OCI-LY7 (cell line): ENCODE measurements at regions not wholly inside any gene's neighbourhood (a gene's known extent, or its start where the extent isn't known, plus 50 kb on each side); places are given as distances from the start of the nearest gene placed in this dataset.

ENCODE experiments used
- BruUV-seq: library from RNA; stranded (reverse); fragments of 400-500 nt; replicated peaks from 2 replicates; lab custom pipeline; 2021; lab: Mats Ljungman, UMichigan
- CTCF ChIA-PET: fragments of 300-600 bp; sonication (Branson Sonifier 250); formaldehyde crosslinking; loops from one replicate; lab custom pipeline; 2022; ENCODE audit warnings: antibody characterized with exemption; ENCODE audit not compliant: unreplicated experiment; lab: Charles Lee
- POLR2A ChIA-PET: fragments of 300-600 bp; sonication (Branson Sonifier 250); formaldehyde crosslinking; loops from one replicate; lab custom pipeline; 2022; ENCODE audit warnings: antibody characterized with exemption; lab: Charles Lee
- DNase-seq: peaks from one replicate; pipeline ENCODE4 v3.0.0-alpha.2; 2015; ENCODE audit warnings: low spot score
- H2AFZ ChIP-seq: fragments of 200-600 bp; sonication (generic), shearing (Covaris generic); 2 replicates; pipeline ENCODE4 v1.6.1; 2014; ENCODE audit warnings: mild to moderate bottlenecking, antibody characterized with exemption, low read length, moderate library complexity
- H3K27ac ChIP-seq: fragments of 200-600 bp; sonication (generic); 2 replicates; pipeline ENCODE4 v1.5.1; 2014; ENCODE audit warnings: mixed run types, low read depth, mild to moderate bottlenecking, moderate library complexity, low read length, inconsistent platforms; ENCODE audit not compliant: poor library complexity, severe bottlenecking
- H3K36me3 ChIP-seq: fragments of 200-600 bp; sonication (generic); 2 replicates; pipeline ENCODE4 v1.6.1; 2014; ENCODE audit warnings: mild to moderate bottlenecking, antibody characterized with exemption, low read length, moderate library complexity, mixed read lengths; ENCODE audit not compliant: insufficient read depth
- H3K4me1 ChIP-seq: fragments of 200-600 bp; sonication (generic); 2 replicates; pipeline ENCODE4 v1.5.1; 2014; ENCODE audit warnings: mild to moderate bottlenecking, low read length; ENCODE audit not compliant: insufficient read depth, poor library complexity, severe bottlenecking
- H3K4me2 ChIP-seq: fragments of 200-600 bp; sonication (generic); 2 replicates; pipeline ENCODE4 v1.6.1; 2014; ENCODE audit warnings: mild to moderate bottlenecking, low read length
- H3K4me3 ChIP-seq: fragments of 200-600 bp; sonication (generic); 2 replicates; pipeline ENCODE4 v1.5.1; 2014; ENCODE audit warnings: mild to moderate bottlenecking, low read depth, low read length; ENCODE audit not compliant: poor library complexity, severe bottlenecking
- H3K79me2 ChIP-seq: fragments of 200-600 bp; sonication (generic); 2 replicates; pipeline ENCODE4 v1.6.1; 2016; ENCODE audit warnings: low read depth, mild to moderate bottlenecking, low read length, moderate library complexity, mixed read lengths; ENCODE audit not compliant: insufficient read depth
- H3K9me2 ChIP-seq: fragments of 200-600 bp; sonication (generic); 2 replicates; pipeline ENCODE4 v1.6.1; 2016; ENCODE audit warnings: mild to moderate bottlenecking, low read length, mixed read lengths; ENCODE audit not compliant: insufficient read depth
- H3K9me3 ChIP-seq: fragments of 200-600 bp; sonication (generic); 2 replicates; pipeline ENCODE4 v1.6.1; 2014; ENCODE audit warnings: mild to moderate bottlenecking, mixed run types, low read length, mixed read lengths
- H4K20me1 ChIP-seq: fragments of 200-600 bp; sonication (generic); 2 replicates; pipeline ENCODE4 v1.6.1; 2014; ENCODE audit warnings: mild to moderate bottlenecking, antibody characterized with exemption, low read length, moderate library complexity, mixed read lengths; ENCODE audit not compliant: insufficient read depth
- CTCF ChIP-seq: fragments of 200-600 bp; sonication (generic); conservative IDR thresholded peaks from 2 replicates; pipeline ENCODE4 v1.5.1; 2014; ENCODE audit warnings: mild to moderate bottlenecking, antibody characterized with exemption, low read length, moderate library complexity, mixed read lengths
- EZH2phosphoT487 ChIP-seq: fragments of 200-600 bp; sonication (generic); IDR thresholded peaks from 2 replicates; pipeline ENCODE4 v1.6.1; 2018; ENCODE audit warnings: low read depth, borderline replicate concordance, mild to moderate bottlenecking, mixed run types, antibody characterized with exemption, low read length, moderate library complexity, mixed read lengths
- intact Hi-C: fragments of 100-400 bp; cut with micrococcal nuclease; formaldehyde crosslinking; loops from one replicate; pipeline ENCODE4 v1.10.0; 2022; ENCODE audit not compliant: unreplicated experiment

DNA sequence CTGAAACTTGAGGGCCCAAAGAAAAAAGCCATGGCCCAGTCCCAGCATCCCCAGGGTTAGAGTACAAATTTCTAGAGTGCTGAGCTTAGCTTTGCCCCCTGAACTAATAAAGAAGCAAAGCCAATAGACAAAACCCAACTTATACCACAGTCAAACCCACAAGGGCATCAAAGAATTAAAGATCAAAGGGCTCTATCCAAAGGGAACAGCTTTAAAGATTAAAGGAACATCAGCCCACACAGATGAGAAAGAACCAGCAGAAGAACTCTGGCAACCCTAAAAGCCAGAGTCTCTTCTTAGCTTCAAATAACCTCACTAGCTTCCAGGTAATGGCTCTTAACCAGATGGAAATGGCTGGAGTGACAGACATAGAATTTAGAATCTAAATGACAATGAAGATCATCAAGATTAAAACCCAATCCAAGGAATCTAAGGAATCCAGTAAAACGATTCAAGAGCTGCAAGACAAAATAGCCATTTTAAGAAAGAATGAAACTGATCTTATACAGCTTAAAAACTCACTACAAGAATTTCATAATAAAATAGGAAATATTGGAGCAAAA lies 93.9 kb downstream of the YIPF5 start:
- POLR2A ChIA-PET: interaction anchor here (0.6 kb wide), 1 partner anchor 84 kb away, joined by 4 read pairs; no protein-coding TSS in a partner anchor
- Histone ChIP-seq H4K20me1 (no peaks in the 10 kb centered on the region), H3K36me3 (no peaks in the 10 kb centered on the region), H3K27ac (no peak overlapping the region), H3K4me1 (no peaks in the 10 kb centered on the region), H3K79me2 (no peaks in the 10 kb centered on the region), H3K4me3 (no peak overlapping the region), H3K4me2 (no peak overlapping the region), H2AFZ (no peak overlapping the region), H3K9me3 (no peaks in the 10 kb centered on the region), H3K9me2 (no peaks in the 10 kb centered on the region)
- intact Hi-C loops: no loop called here
- BruUV-seq: no TSS peak
- TF ChIP-seq EZH2phosphoT487: no peak
- TF ChIP-seq CTCF: no peak
- DNase-seq: no peak
- CTCF ChIA-PET: no interaction called here

GRCh38 chr5:144083185-144083584 lies 87.3 kb downstream of the YIPF5 start:
- Histone ChIP-seq H3K4me1 (no peaks in the 10 kb centered on the region), H3K4me3 (no peak overlapping the region), H3K9me2 (no peaks in the 10 kb centered on the region), H3K79me2 (no peaks in the 10 kb centered on the region), H2AFZ (no peak overlapping the region), H3K27ac (no peak overlapping the region), H3K36me3 (no peaks in the 10 kb centered on the region), H4K20me1 (no peaks in the 10 kb centered on the region), H3K9me3 (no peaks in the 10 kb centered on the region), H3K4me2 (no peak overlapping the region)
- intact Hi-C loops: no loop called here
- TF ChIP-seq CTCF (no peak), EZH2phosphoT487 (no peak)
- no TSS peak for BruUV-seq
- ChIA-PET POLR2A (no interaction called here), CTCF (no interaction called here)
- no peak for DNase-seq

DNA sequence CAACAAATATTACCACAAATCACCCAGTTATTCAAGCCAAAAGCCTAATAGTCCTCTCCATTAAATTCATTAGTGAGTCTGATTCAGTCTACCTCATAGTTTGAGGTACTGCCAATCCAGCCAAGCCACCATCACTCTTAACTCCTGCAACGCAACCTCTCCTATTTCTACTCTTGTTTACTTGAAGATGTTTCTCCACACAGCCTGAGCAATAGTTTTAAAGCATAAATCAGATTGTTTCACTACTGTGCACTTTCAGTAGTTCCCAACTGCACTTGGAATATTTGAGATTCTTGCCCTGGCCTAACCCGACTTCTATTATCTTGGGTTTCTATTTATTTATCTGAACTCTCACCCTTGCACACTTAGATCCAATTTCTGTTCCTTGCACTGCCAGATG lies 85.5 kb downstream of the YIPF5 start:
- no peak for DNase-seq
- Histone ChIP-seq H3K36me3 (no peaks in the 10 kb centered on the region), H3K4me2 (no peak overlapping the region), H3K4me1 (no peaks in the 10 kb centered on the region), H3K9me2 (no peaks in the 10 kb centered on the region), H2AFZ (no peak overlapping the region), H4K20me1 (no peaks in the 10 kb centered on the region), H3K27ac (no peak overlapping the region), H3K4me3 (no peak overlapping the region), H3K79me2 (no peaks in the 10 kb centered on the region), H3K9me3 (no peaks in the 10 kb centered on the region)
- POLR2A ChIA-PET: no interaction called here
- no TSS peak for BruUV-seq
- TF ChIP-seq CTCF (no peak), EZH2phosphoT487 (no peak)
- intact Hi-C loops: no loop called here
- CTCF ChIA-PET: no interaction called here
